SK-N-SH (cell line): ENCODE measurements at regions not wholly inside any gene's neighbourhood (a gene's known extent, or its start where the extent isn't known, plus 50 kb on each side); places are given as distances from the start of the nearest gene placed in this dataset.

Experiments used
- CTCF ChIA-PET: fragments of 300-600, 350-600 bp; formaldehyde crosslinking; extraction: SDS; loops from one replicate; lab custom pipeline; 2021; lab: Yijun Ruan, JAX
- POLR2A ChIA-PET: fragments of 350-600 bp; sonication (Branson Sonifier 250); formaldehyde crosslinking; extraction: SDS; loops from one replicate; lab custom pipeline; 2020; ENCODE audit warnings: antibody characterized with exemption, inconsistent platforms; lab: Yijun Ruan, JAX
- DNase-seq: peaks from one replicate; pipeline ENCODE4 v3.0.0; 2012
- H2AFZ ChIP-seq: fragments of 200-600 bp; sonication (generic); 2 replicates; pipeline ENCODE4 v1.8.1; 2016; ENCODE audit warnings: antibody characterized with exemption, mild to moderate bottlenecking, low read depth
- H3F3A ChIP-seq: fragments of 200-600 bp; sonication (generic); replicated peaks from 2 replicates; pipeline ENCODE3; 2016; ENCODE audit warnings: antibody characterized with exemption, mild to moderate bottlenecking; ENCODE audit not compliant: insufficient read depth
- H3K27ac ChIP-seq, 2 experiments: fragments of 200-500 bp in 1 of 2; fragments of 200-600 bp in 1 of 2; sonication (Bioruptor generic) in 1 of 2; sonication (generic), shearing (Covaris generic) in 1 of 2; 2 replicates each; pipeline versions ENCODE4 v1.5.1 to v1.6.1; 2014 to 2016; ENCODE audit warnings: low read depth in 2 of 2, inconsistent platforms in 1 of 2, low read length in 1 of 2, mild to moderate bottlenecking in 1 of 2, mixed read lengths in 1 of 2
- H3K27me3 ChIP-seq: fragments of 200-600 bp; sonication (generic), shearing (Covaris generic); 2 replicates; pipeline ENCODE4 v1.6.1; 2016; ENCODE audit warnings: mixed run types; ENCODE audit not compliant: insufficient read depth
- H3K36me3 ChIP-seq, 2 experiments: fragments of 200-500 bp in 1 of 2; fragments of 200-600 bp in 1 of 2; sonication (Bioruptor generic) in 1 of 2; sonication (generic) in 1 of 2; replicated peaks in 1 of 2; 2 replicates each; pipeline versions ENCODE3 to v1.5.1; 2014 to 2016; ENCODE audit warnings: low read length in 1 of 2, mild to moderate bottlenecking in 1 of 2; ENCODE audit not compliant: insufficient read depth in 2 of 2, control insufficient read depth in 1 of 2
- H3K4me1 ChIP-seq, 2 experiments: fragments of 200-500 bp in 1 of 2; fragments of 200-600 bp in 1 of 2; sonication (Bioruptor generic) in 1 of 2; sonication (generic), shearing (Covaris generic) in 1 of 2; 2 replicates each; pipeline versions ENCODE4 v1.5.1 to v1.6.1; 2014 to 2016; ENCODE audit warnings: low read depth in 1 of 2, low read length in 1 of 2, mixed run types in 1 of 2; ENCODE audit not compliant: insufficient read depth in 2 of 2, control insufficient read depth in 1 of 2
- H3K4me2 ChIP-seq: fragments of 200-600 bp; sonication (generic), shearing (Covaris generic); 2 replicates; pipeline ENCODE4 v1.6.1; 2017; ENCODE audit warnings: mixed run types
- H3K4me3 ChIP-seq, 2 experiments: fragments of 200-500 bp in 1 of 2; fragments of 200-600 bp in 1 of 2; sonication (Bioruptor generic) in 1 of 2; sonication (generic), shearing (Covaris generic) in 1 of 2; 2 replicates each; pipeline versions ENCODE4 v1.5.1 to v1.8.1; 2014 to 2016; ENCODE audit warnings: low read depth in 2 of 2, inconsistent platforms in 1 of 2, low read length in 1 of 2, mild to moderate bottlenecking in 1 of 2, mixed read lengths in 1 of 2, moderate library complexity in 1 of 2
- H3K79me2 ChIP-seq: fragments of 200-600 bp; sonication (generic); 2 replicates; pipeline ENCODE4 v1.8.1; 2017; ENCODE audit warnings: mild to moderate bottlenecking; ENCODE audit not compliant: insufficient read depth
- H3K9ac ChIP-seq: fragments of 200-600 bp; sonication (generic); 2 replicates; pipeline ENCODE4 v1.6.1; 2017; ENCODE audit warnings: mixed run types
- H3K9me2 ChIP-seq: fragments of 200-600 bp; sonication (generic); 2 replicates; pipeline ENCODE4 v1.6.1; 2017; ENCODE audit warnings: mixed run types
- H3K9me3 ChIP-seq: fragments of 200-600 bp; sonication (generic); 2 replicates; pipeline ENCODE4 v1.6.1; 2017; ENCODE audit warnings: mixed run types, mild to moderate bottlenecking, moderate library complexity
- H4K20me1 ChIP-seq: fragments of 200-600 bp; sonication (generic); 2 replicates; pipeline ENCODE4 v1.6.1; 2017; ENCODE audit warnings: mild to moderate bottlenecking, mixed run types; ENCODE audit not compliant: insufficient read depth
- EP300 ChIP-seq, 2 experiments: IDR thresholded peaks; 2 replicates each; pipeline versions ENCODE4 v1.4.0 to v1.6.1; 2012; ENCODE audit warnings: borderline replicate concordance in 1 of 2, low read depth in 1 of 2, low read length in 1 of 2
- FOXJ3 ChIP-seq: sonication (generic); formaldehyde crosslinking; IDR thresholded peaks from 2 replicates; pipeline ENCODE4 v1.5.1; 2020; ENCODE audit warnings: mild to moderate bottlenecking, missing genetic modification reagents
- FOXM1 ChIP-seq: IDR thresholded peaks from 2 replicates; pipeline ENCODE4 v1.4.0; 2012; ENCODE audit warnings: low read depth, mild to moderate bottlenecking
- GATA2 ChIP-seq: sonication (generic); formaldehyde crosslinking; IDR thresholded peaks from 2 replicates; pipeline ENCODE4 v1.5.0; 2020; ENCODE audit warnings: mild to moderate bottlenecking, missing genetic modification reagents
- IRF3 ChIP-seq: fragments of 150-350 bp; IDR thresholded peaks from 2 replicates; pipeline ENCODE4 v1.6.1; 2016; ENCODE audit warnings: mild to moderate bottlenecking, low read depth, low read length
- JUND ChIP-seq: IDR thresholded peaks from 2 replicates; pipeline ENCODE4 v1.4.0; 2012
- MEF2A ChIP-seq: IDR thresholded peaks from 2 replicates; pipeline ENCODE4 v1.4.0; 2012; ENCODE audit warnings: low read depth, borderline replicate concordance
- MXI1 ChIP-seq: IDR thresholded peaks from 2 replicates; pipeline ENCODE4 v1.6.1; 2012; ENCODE audit warnings: mild to moderate bottlenecking, low read depth, low read length, improper control_type of control experiment
- POLR2AphosphoS5 ChIP-seq: IDR thresholded peaks from 2 replicates; pipeline ENCODE4 v1.6.1; 2012; ENCODE audit warnings: low read depth, low read length
- RAD21 ChIP-seq: IDR thresholded peaks from 2 replicates; pipeline ENCODE4 v1.6.1; 2012; ENCODE audit warnings: mild to moderate bottlenecking, low read length
- REST ChIP-seq: IDR thresholded peaks from 2 replicates; pipeline ENCODE4 v1.6.1; 2012; ENCODE audit warnings: mild to moderate bottlenecking, low read depth, low read length, moderate library complexity
- RFX5 ChIP-seq: IDR thresholded peaks from 2 replicates; pipeline ENCODE4 v1.6.1; 2012; ENCODE audit warnings: mild to moderate bottlenecking, improper control_type of control experiment, low read length
- RXRA ChIP-seq: IDR thresholded peaks from 2 replicates; pipeline ENCODE4 v1.4.0; 2012; ENCODE audit warnings: low read depth, mild to moderate bottlenecking, borderline replicate concordance
- SIN3A ChIP-seq: IDR thresholded peaks from 2 replicates; pipeline ENCODE4 v1.6.1; 2012; ENCODE audit warnings: low read depth, mild to moderate bottlenecking, low read length, moderate library complexity, borderline replicate concordance
- TCF12 ChIP-seq: IDR thresholded peaks from 2 replicates; pipeline ENCODE4 v1.4.0; 2012
- TEAD4 ChIP-seq: IDR thresholded peaks from 2 replicates; pipeline ENCODE4 v1.4.0; 2012; ENCODE audit warnings: mild to moderate bottlenecking, borderline replicate concordance; ENCODE audit not compliant: insufficient read depth
- YY1 ChIP-seq: IDR thresholded peaks from 2 replicates; pipeline ENCODE4 v1.4.0; 2012; ENCODE audit warnings: low read depth, mild to moderate bottlenecking
- WGBS: methylation state at CpG from one replicate; pipeline ENCODE4 v1.1.6; 2017; ENCODE audit warnings: low lambda C conversion rate; 5-methylcytosine and 5-hydroxymethylcytosine counted together
- TF ChIP-seq, protein P1 (sequence below): fragments of 200-600 bp; sonication (generic); IDR thresholded peaks from 2 replicates; pipeline ENCODE4 v1.6.1; 2017; ENCODE audit warnings: antibody characterized with exemption, mild to moderate bottlenecking, moderate library complexity
- TF ChIP-seq, protein P2 (sequence below): IDR thresholded peaks from 2 replicates; pipeline ENCODE4; 2012

DNA sequence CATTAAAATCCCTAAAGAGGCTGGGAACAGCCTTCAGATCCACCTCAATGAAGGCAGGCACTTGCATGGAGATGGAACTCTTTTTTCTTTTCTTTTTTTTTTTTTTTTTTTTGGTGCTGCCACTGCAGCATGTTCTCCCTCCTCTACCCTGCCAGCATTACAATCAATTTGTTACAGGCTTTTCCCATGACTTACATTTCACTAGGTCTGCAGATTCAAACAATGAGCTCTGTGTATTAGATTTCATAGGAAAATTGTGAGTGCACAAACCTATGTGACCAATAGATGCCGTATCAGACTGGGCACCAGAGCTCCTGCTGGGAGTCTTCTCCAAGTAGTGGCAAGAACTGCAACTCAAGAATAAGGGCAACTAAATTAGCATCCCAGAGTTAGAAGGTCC, 63.8 kb upstream of the GABRQ start:
- Histone ChIP-seq H3K9ac (no peak overlapping the region), H3F3A (no peaks in the 10 kb centered on the region), H3K79me2 (no peaks in the 10 kb centered on the region), H4K20me1 (no peaks in the 10 kb centered on the region), H3K4me1 (no peaks in the 10 kb centered on the region), H3K4me2 (no peak overlapping the region), H3K9me2 (no peaks in the 10 kb centered on the region), H2AFZ (no peak overlapping the region), H3K4me3 (no peak overlapping the region), H3K27ac (no peak overlapping the region), H3K9me3 (no peaks in the 10 kb centered on the region), H3K36me3 (no peaks in the 10 kb centered on the region), H3K27me3 (no peaks in the 10 kb centered on the region)
- 35% methylated on average over 1 of the region's 1 CpG for WGBS
- TF ChIP-seq YY1, result no peak
- no peak for TF ChIP-seq RAD21
- no peak for TF ChIP-seq RXRA
- no peak for TF ChIP-seq FOXM1
- no peak for TF ChIP-seq MEF2A
- TF ChIP-seq FOXJ3, result no peak
- no peak for TF ChIP-seq JUND
- TF ChIP-seq GATA2 (CRISPR knock-in tag), result no peak
- no peak for TF ChIP-seq TCF12
- no peak for TF ChIP-seq TEAD4
- TF ChIP-seq, protein P1, sequence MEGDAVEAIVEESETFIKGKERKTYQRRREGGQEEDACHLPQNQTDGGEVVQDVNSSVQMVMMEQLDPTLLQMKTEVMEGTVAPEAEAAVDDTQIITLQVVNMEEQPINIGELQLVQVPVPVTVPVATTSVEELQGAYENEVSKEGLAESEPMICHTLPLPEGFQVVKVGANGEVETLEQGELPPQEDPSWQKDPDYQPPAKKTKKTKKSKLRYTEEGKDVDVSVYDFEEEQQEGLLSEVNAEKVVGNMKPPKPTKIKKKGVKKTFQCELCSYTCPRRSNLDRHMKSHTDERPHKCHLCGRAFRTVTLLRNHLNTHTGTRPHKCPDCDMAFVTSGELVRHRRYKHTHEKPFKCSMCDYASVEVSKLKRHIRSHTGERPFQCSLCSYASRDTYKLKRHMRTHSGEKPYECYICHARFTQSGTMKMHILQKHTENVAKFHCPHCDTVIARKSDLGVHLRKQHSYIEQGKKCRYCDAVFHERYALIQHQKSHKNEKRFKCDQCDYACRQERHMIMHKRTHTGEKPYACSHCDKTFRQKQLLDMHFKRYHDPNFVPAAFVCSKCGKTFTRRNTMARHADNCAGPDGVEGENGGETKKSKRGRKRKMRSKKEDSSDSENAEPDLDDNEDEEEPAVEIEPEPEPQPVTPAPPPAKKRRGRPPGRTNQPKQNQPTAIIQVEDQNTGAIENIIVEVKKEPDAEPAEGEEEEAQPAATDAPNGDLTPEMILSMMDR, result no peak
- TF ChIP-seq SIN3A, result no peak
- TF ChIP-seq EP300 (IDR thresholded peaks at IDR 0.05; ENCODE audit: borderline replicate concordance in 1 of 2, low read depth in 1 of 2, low read length in 1 of 2), result no peak
- TF ChIP-seq RFX5, result no peak
- TF ChIP-seq REST, result no peak
- no peak for TF ChIP-seq POLR2AphosphoS5
- TF ChIP-seq, protein P2, sequence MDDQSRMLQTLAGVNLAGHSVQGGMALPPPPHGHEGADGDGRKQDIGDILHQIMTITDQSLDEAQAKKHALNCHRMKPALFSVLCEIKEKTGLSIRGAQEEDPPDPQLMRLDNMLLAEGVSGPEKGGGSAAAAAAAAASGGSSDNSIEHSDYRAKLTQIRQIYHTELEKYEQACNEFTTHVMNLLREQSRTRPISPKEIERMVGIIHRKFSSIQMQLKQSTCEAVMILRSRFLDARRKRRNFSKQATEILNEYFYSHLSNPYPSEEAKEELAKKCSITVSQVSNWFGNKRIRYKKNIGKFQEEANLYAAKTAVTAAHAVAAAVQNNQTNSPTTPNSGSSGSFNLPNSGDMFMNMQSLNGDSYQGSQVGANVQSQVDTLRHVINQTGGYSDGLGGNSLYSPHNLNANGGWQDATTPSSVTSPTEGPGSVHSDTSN, result no peak
- TF ChIP-seq MXI1, result no peak
- no peak for TF ChIP-seq IRF3
- DNase-seq, result no peak
- POLR2A ChIA-PET, result no interaction called here
- CTCF ChIA-PET, result no interaction called here
